A673 (cell line): ENCODE measurements at regions not wholly inside any gene's neighbourhood (a gene's known extent, or its start where the extent isn't known, plus 50 kb on each side); places are given as distances from the start of the nearest gene placed in this dataset.

Experiments used
- EZH2 ChIP-seq: fragments of 200-600 bp; sonication (generic); IDR thresholded peaks from 2 replicates; pipeline ENCODE4 v1.6.1; 2017; ENCODE audit warnings: borderline replicate concordance, low read depth, mild to moderate bottlenecking, mixed read lengths, antibody characterized with exemption, low read length; ENCODE audit not compliant: poor library complexity, severe bottlenecking
- TF ChIP-seq, protein P1 (sequence below): fragments of 300-800, 200-600 bp; sonication (generic); conservative IDR thresholded peaks from 2 replicates; pipeline ENCODE4 v1.5.1; 2017; ENCODE audit warnings: low read depth, mild to moderate bottlenecking, antibody characterized with exemption, low read length, moderate library complexity, mixed read lengths

DNA sequence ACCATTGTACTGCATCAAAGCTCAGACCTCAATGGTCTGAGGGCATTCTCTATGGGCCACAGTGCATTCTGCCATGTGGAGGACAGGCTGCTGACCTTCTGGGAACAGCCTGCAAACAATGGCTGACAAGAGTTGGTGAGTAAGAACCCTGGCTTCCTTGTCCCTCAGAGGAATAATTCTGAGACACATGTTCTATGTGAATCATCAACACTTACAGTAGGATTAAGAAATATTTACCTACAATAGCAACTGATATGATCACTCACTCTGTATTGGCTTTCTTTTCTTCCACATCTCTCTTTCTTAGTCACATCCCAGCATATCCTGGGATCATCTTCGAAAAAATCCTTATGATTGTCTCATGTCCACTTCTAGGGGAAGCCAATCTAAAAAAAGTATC lies 306.5 kb upstream of the ITGA1 start:
- TF ChIP-seq, protein P1, sequence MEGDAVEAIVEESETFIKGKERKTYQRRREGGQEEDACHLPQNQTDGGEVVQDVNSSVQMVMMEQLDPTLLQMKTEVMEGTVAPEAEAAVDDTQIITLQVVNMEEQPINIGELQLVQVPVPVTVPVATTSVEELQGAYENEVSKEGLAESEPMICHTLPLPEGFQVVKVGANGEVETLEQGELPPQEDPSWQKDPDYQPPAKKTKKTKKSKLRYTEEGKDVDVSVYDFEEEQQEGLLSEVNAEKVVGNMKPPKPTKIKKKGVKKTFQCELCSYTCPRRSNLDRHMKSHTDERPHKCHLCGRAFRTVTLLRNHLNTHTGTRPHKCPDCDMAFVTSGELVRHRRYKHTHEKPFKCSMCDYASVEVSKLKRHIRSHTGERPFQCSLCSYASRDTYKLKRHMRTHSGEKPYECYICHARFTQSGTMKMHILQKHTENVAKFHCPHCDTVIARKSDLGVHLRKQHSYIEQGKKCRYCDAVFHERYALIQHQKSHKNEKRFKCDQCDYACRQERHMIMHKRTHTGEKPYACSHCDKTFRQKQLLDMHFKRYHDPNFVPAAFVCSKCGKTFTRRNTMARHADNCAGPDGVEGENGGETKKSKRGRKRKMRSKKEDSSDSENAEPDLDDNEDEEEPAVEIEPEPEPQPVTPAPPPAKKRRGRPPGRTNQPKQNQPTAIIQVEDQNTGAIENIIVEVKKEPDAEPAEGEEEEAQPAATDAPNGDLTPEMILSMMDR, result no peak
- TF ChIP-seq EZH2, result no peak
